ENCODE measurements at regions not wholly inside any gene's neighbourhood (a gene's known extent, or its start where the extent isn't known, plus 50 kb on each side); places are given as distances from the start of the nearest gene placed in this dataset.

DNA sequence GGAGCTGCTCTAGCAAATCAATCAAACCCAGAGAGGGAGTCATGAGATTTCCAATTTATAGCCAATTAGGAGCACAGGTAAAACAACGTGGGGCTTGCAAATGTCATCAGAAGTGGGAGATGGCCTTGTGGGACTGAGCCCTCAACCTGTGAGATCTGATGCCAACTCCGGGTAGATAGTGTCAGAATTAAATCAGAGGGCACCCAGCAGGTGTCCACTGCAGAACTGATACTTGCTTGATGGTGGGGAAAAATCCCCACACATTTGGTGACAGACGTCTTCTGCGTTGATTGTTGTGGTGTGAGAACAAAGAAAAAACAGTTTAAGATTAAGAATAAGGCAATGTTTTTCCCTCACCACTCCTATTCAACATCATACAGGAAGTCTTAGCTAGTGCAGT lies 1402.8 kb downstream of the RAPGEF2 start:
- Histone ChIP-seq H3K4me2 (ENCODE audit: insufficient read depth in 1 of 2, low read depth in 2 of 2, low read length in 2 of 2) (no peak overlapping the region), H2BK120ac (replicated peaks; ENCODE audit: low read depth, low read length) (no peak overlapping the region), H2AK5ac (ENCODE audit: low read depth, low read length) (no peak overlapping the region), H2AFZ (ENCODE audit: low read length) (no peak overlapping the region), H3K36me3 (ENCODE audit: control insufficient read depth in 2 of 4, insufficient read depth in 4 of 4, low read length in 3 of 4) (no peaks in the 10 kb centered on the region), H4K91ac (replicated peaks; ENCODE audit: insufficient read length, low read length) (no peak overlapping the region), H2BK20ac (ENCODE audit: low read length) (no peak overlapping the region), H4K8ac (ENCODE audit: extremely low read depth, insufficient read depth, low read length) (no peak overlapping the region), H3K9me3 (ENCODE audit: insufficient read depth in 2 of 2, low read depth in 1 of 2, low read length in 1 of 2) (no peaks in the 10 kb centered on the region), H3K56ac (replicated peaks; ENCODE audit: insufficient read length, low read depth, low read length) (no peak overlapping the region), H3K4me3 (ENCODE audit: extremely low read depth in 1 of 4, insufficient read depth in 2 of 4, low read depth in 3 of 4, low read length in 4 of 4) (no peak overlapping the region), H3K4ac (replicated peaks; ENCODE audit: insufficient read length, low read depth, low read length) (no peak overlapping the region), H3K4me1 (replicated peaks in 1 of 4; ENCODE audit: control insufficient read depth in 3 of 4, insufficient read depth in 4 of 4, low read length in 3 of 4) (no peaks in the 10 kb centered on the region), H3K23me2 (ENCODE audit: low read depth, low read length) (no peaks in the 10 kb centered on the region), H3K23ac (ENCODE audit: insufficient read length) (no peak overlapping the region), H3K79me2 (ENCODE audit: control insufficient read depth in 1 of 2, insufficient read depth in 2 of 2, low read length in 2 of 2) (no peaks in the 10 kb centered on the region), H2BK15ac (ENCODE audit: low read length) (no peak overlapping the region), H4K20me1 (replicated peaks in 1 of 2; ENCODE audit: control insufficient read depth in 1 of 2, insufficient read depth in 2 of 2, low read length in 2 of 2) (no peaks in the 10 kb centered on the region), H4K5ac (ENCODE audit: insufficient read length, low read depth, low read length) (no peak overlapping the region), H2BK5ac (ENCODE audit: low read depth, low read length) (no peak overlapping the region), H3K27ac (ENCODE audit: low read depth, low read length) (no peak overlapping the region), H3K79me1 (ENCODE audit: low read depth, low read length) (no peaks in the 10 kb centered on the region), H3K18ac (ENCODE audit: extremely low read depth, low read length) (no peak overlapping the region), H3K27me3 (replicated peaks in 1 of 4; ENCODE audit: control insufficient read depth in 3 of 4, extremely low read depth in 1 of 4, insufficient read depth in 3 of 4, low read length in 3 of 4) (no peaks in the 10 kb centered on the region), H2BK12ac (ENCODE audit: low read depth, low read length) (no peak overlapping the region), H3K9ac (replicated peaks in 1 of 4; ENCODE audit: extremely low read depth in 1 of 4, low read depth in 3 of 4, low read length in 3 of 4) (no peak overlapping the region), H3K14ac (ENCODE audit: insufficient read length) (no peak overlapping the region)
- DNase-seq (ENCODE audit: low read depth in 1 of 2, low spot score in 2 of 2) (no peak), FAIRE-seq (no peak)
- POLR2A ChIA-PET (ENCODE audit: partially characterized antibody): no interaction called here
- 84% methylated on average over 4 of the region's 4 CpGs; no CpG with 5 or more reads in 1 of the 2 experiments for WGBS, 2 experiments (ENCODE audit: extremely low coverage in 1 of 2, insufficient coverage in 1 of 2, insufficient read length in 1 of 2, insufficient replicate concordance in 2 of 2, low coverage in 1 of 2, low lambda C conversion rate in 2 of 2, missing lambda C conversion rate in 1 of 2)
- CTCF ChIA-PET (ENCODE audit: partially characterized antibody): no interaction called here
- no peak for TF ChIP-seq CEBPB (IDR thresholded peaks at IDR 0.05; ENCODE audit: low read depth, low read length)
- TF ChIP-seq SIN3A (conservative IDR thresholded peaks at IDR 0.05 in 1 of 2, IDR thresholded peaks at IDR 0.05 in 1 of 2; ENCODE audit: low read depth in 1 of 2, low read length in 2 of 2): no peak
- TF ChIP-seq CREB1 (IDR thresholded peaks at IDR 0.05): no peak

Measured in H1 (cell line).